DMS79 (cell line): ENCODE measurements at regions not wholly inside any gene's neighbourhood (a gene's known extent, or its start where the extent isn't known, plus 50 kb on each side); places are given as distances from the start of the nearest gene placed in this dataset.
"Not testable (repeated sequence)": the region's sequence is repeated elsewhere in the genome, so short reads cannot be mapped to it uniquely, and the experiment has no call there.

Experiments used
- DNase-seq: peaks from one replicate; lab custom pipeline; 2025; lab: John Stamatoyannopoulos, UW

DNA sequence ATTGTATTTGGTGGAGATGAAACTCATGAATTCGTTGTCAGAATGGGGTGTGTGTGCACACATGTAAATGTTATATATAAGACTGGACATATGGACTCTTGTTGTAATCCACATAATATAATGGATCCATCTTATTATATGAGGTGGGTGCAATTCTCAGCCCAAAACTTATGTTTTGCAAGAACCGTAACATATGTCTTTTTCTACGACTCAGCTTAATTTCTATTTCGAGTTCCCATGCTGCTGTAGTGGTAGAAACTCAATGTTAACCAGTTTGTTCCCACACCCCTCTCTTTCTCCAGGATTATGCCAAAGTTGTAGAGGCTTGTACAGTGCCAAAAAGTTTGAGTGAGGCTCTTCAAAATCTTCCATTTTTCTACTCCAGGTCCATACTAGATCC, 112.5 kb upstream of the SPOPL start:
- no peak for DNase-seq

DNA sequence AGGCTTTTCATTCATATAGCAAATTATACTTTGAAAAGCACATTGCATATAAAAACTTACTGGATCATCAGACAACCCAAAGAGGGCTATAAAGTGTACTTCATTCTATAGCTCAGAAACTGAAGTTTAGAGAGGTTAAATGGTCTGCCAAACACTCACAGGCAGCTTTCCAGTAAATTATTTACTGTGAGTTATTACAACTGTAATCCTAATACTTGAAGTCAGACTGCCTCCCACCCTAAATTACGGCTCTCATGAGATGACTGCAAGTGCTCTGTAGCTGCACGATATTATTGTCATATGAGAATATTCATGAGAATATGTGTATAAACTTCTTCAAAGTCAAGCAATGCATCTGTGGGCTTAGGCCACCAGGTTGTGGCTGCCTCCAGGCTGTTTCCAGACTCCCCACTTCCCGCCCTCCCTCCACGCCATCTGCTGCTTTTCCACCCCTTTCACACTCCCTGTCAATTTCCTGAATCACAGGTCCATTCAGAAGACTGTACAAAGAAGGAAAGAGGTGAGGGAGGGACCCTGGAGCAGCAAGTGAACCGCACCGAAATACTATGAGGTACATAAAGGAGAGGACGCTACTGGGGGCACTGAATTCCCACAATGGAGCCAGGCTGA, 111.1 kb upstream of the SPOPL start:
- no peak for DNase-seq

GRCh38 chr2:138391946-138392345, 109.6 kb upstream of the SPOPL start:
- no peak for DNase-seq

- DNase-seq: no peak
Observed at GRCh38 chr2:138395565-138396306, 105.8 kb upstream of the SPOPL start.

- DNase-seq: no peak
Observed at GRCh38 chr2:138396843-138397242, 104.7 kb upstream of the SPOPL start.

GRCh38 chr2:138403431-138403927, 98.1 kb upstream of the SPOPL start:
- no peak for DNase-seq

DNA sequence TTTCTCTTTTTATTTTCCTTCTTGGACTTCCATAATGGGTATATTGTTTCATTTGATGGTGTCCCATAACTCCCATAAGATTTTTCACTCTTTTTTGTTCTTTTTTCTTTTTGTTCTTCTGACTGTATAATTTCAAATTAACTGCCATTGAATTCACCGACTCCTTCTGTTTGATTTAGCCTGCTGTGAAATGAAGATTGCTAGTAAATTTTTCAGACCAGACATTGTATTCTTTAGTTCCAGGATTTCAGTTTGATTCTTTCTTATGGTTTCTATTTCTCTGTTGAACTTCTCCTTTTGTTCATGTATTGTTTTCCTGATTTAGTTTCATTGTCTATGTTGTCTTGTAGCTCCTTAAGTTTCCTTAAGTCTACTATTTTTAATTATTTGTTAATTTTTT, 87.6 kb upstream of the SPOPL start:
- DNase-seq: no peak

DNA sequence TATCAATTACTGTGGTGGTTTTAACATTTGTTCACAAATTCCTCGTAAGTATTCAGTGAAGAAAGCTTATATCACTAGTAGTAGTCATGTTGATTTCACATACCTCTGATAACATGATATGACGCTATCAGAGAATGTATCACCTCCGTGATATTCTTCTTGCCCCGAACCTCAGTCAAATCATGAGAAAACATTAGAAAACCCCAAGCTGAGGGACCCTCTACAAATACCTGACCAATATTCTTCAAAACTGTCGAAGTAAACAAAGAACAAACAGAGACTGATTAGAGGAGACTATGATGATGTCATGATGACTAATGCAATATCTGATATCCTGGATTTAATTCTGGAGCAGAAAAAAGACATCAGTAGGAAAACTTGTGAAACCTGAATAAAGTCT, 85.6 kb upstream of the SPOPL start:
- DNase-seq: no peak

GRCh38 chr2:138418453-138418852, 83.1 kb upstream of the SPOPL start:
- no peak for DNase-seq

DNA sequence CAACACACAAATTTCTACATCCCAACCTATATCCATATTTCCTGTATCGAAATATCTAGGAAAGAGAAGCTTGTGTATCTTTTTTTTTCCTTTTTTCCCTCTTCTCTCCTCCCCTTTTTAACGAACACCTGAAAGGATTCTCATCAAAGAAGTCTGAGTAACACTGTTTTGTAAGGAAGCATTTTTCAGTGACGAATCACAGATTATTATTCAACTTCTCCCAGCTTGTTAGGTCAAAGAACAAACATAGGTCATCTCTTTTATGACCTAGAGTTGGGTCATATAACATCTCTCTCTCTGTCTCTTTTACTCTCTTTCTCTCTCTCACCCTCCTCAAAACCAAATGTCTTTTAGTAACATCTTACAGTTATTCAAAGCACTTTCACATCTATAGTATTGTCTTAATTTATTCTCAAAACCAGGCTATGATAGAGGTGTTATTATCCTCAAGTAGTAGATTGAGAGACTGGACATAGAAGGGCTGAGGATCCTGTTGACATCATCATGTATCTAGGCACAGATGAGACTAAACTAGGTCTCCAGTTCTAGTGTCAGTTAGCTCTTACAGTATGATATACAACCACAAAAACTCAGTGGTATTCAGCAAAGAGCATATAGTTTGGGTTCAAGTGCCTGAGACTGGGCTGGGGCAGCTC, 80.1 kb upstream of the SPOPL start:
- no peak for DNase-seq

DNA sequence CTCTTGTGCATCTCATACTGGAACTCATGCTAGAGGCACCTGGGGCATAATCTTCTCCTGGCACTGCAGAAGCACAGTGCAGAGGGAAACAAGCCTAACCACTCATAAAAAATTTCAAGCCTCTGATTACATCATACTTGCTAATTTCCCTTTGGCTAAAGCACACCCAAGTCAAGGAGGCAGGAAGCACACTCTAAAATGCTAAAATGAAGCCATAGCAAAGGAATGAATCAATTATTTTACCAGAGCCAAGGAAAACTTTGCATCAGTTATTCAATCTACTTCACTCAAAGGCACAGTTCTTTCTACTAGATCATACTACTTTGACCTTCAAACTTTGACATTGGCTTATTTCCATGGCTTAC, 79.6 kb upstream of the SPOPL start:
- no peak for DNase-seq

- DNase-seq: no peak
Observed at GRCh38 chr2:138423198-138423597, 78.4 kb upstream of the SPOPL start.

DNA sequence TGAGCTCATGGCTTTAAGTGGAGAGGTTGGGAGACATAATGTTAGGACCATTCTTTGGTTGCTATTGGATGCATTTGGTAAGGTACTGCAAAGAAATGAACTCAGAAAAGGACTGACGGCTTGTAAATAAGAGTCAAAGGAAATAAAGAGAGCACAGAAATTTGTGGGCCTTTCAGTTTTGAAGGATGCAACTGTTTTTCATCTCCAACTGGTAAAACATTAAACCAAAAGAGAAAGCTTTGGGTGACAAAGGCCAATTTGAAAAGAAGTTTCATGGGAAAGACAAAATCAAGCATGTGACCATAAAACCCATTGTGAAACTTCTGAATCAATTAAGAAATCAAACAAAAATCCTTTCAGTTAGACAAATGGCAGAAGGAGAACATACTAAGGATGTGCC, 77.8 kb upstream of the SPOPL start:
- DNase-seq: no peak

DNA sequence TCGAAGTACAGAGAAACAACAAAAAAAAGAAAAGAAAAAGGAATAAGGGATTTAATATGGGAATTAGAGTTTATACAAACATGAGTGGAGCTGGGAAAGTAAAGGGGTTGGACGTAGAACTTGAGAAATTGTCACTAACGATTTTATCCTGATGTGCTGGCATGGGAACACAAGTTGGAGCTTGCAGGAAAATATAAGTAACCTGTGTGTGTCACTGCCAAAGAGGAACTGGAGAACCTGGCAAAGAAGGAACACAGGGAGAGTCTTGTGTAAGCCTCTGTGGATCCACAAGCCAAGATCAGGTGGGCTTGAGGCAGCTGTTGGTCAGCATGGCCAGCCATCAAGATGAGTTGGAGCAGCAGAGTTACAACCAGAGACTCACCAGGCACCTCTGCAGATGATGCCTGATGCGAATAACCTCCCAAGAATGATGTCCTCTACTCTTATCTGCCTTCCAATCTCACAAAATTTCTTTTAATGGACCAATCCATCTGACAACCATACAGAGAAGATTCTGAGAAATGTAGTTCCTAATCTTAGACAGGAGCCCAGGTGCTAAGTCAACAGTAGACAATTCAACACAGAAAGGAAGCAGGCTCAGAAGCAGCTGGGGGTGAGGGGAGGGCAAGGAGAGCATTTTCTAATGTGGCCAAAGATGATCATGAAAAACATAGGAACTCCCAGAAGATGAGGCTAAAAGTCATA, 77.0 kb upstream of the SPOPL start:
- DNase-seq: no peak

GRCh38 chr2:138426116-138426515, 75.5 kb upstream of the SPOPL start:
- DNase-seq: not testable (repeated sequence)

- DNase-seq: no peak
Observed at GRCh38 chr2:138428710-138429440, 72.7 kb upstream of the SPOPL start.

- DNase-seq: no peak
Observed at GRCh38 chr2:138430181-138430580, 71.4 kb upstream of the SPOPL start.

DNA sequence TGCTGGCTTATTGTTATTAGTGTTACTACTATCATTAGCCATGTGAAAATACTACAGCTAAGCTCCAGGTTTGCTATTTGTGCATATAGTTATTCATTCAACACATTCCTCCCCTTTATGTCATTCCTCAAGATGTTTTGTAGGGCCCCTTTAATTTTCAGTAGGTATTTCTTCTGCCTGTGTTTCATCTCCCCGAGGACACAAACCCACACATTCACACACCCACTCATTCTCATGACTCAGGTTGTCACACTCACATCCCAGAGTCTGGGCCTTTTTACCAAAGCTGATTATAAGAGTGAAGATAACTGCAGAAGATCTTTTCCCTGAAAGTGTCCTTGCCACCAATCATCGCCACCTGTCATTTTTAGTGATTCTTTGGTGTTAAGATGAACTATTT, 68.6 kb upstream of the SPOPL start:
- DNase-seq: no peak

DNA sequence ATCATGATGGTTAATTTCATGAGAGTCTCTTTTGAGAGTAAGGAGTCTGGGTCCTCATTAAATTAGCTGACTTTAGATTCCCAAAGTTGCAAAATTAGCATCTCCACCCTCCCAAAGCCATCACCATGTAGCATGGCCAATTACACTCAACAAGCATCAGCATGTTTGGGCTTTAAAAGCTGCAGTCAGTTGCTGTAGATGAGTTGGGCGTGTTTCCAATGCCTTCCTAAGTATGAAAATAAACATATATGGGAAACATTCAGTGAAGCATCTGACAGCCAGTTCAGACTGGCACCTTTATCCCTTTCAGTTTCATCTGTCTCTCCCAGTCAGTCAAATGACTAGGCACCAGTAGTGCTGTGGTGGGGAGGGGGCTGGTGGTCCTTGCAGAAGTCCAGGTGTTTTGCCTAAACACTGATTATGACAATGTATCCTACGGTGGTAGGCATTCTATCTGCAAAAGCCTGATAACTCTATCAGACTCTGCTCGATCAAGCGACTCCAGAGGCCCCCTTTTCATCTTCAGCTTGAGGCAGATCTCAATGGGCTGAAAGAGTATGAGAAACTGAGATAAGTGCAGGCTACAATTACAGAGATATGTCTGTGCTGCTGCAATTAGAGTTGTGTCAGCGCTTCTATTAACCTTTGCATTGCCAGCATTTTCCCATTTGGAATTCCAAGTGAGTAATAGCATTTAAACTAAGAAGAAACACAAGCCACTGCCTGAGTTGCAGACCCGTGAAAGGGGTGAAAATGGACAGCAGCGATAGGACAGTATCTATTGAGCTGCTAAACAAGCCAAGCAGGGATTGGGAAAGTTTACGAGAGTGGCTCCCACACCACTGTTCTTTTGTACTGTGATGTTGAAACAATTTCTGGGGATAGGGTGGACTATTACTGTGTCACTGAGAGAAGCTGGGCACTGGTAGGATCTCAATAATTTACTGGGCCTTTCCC, 67.3 kb upstream of the SPOPL start:
- DNase-seq: peak; percentile 80

- DNase-seq: no peak
Observed at GRCh38 chr2:138435701-138436100, 65.9 kb upstream of the SPOPL start.

GRCh38 chr2:138439733-138440132, 61.8 kb upstream of the SPOPL start:
- DNase-seq: no peak
